H9 (cell line): ENCODE measurements at regions not wholly inside any gene's neighbourhood (a gene's known extent, or its start where the extent isn't known, plus 50 kb on each side); places are given as distances from the start of the nearest gene placed in this dataset.

ENCODE experiments used
- DNase-seq: peaks from one replicate; pipeline ENCODE4 v3.0.0-alpha.2; 2017
- H2AFZ ChIP-seq: one replicate; pipeline ENCODE4 v1.6.1; 2013; ENCODE audit warnings: mild to moderate bottlenecking, low read length, control low read depth, moderate library complexity
- H2AK5ac ChIP-seq: 2 replicates; pipeline ENCODE4 v1.6.1; 2013; ENCODE audit warnings: low read length, control low read depth, mixed read lengths; ENCODE audit not compliant: insufficient read length
- H2BK120ac ChIP-seq: one replicate; pipeline ENCODE4 v1.6.1; 2013; ENCODE audit warnings: low read depth, mild to moderate bottlenecking, low read length, control low read depth, inconsistent platforms; ENCODE audit not compliant: poor library complexity, severe bottlenecking
- H2BK12ac ChIP-seq: 2 replicates; pipeline ENCODE4 v1.6.1; 2013; ENCODE audit warnings: low read length, control low read depth, mixed read lengths, low read depth; ENCODE audit not compliant: insufficient read length
- H2BK15ac ChIP-seq: 2 replicates; pipeline ENCODE4 v1.6.1; 2013; ENCODE audit warnings: low read depth, low read length, control low read depth
- H2BK20ac ChIP-seq: one replicate; pipeline ENCODE4 v1.6.1; 2013; ENCODE audit warnings: low read depth, mild to moderate bottlenecking, low read length, control low read depth, inconsistent platforms; ENCODE audit not compliant: poor library complexity, severe bottlenecking
- H2BK5ac ChIP-seq: 2 replicates; pipeline ENCODE4 v1.6.1; 2013; ENCODE audit warnings: low read length, control low read depth, mixed read lengths; ENCODE audit not compliant: insufficient read length
- H3K14ac ChIP-seq: 2 replicates; pipeline ENCODE4 v1.6.1; 2013; ENCODE audit warnings: low read length, control low read depth; ENCODE audit not compliant: insufficient read depth
- H3K18ac ChIP-seq: 2 replicates; pipeline ENCODE4 v1.6.1; 2013; ENCODE audit warnings: low read depth, mild to moderate bottlenecking, mixed read lengths, low read length, control low read depth; ENCODE audit not compliant: insufficient read length
- H3K23ac ChIP-seq: 2 replicates; pipeline ENCODE4 v1.6.1; 2013; ENCODE audit warnings: low read length, control low read depth, mixed read lengths, low read depth; ENCODE audit not compliant: insufficient read length
- H3K23me2 ChIP-seq: 2 replicates; pipeline ENCODE4 v1.6.1; 2013; ENCODE audit warnings: low read depth, mild to moderate bottlenecking, mixed read lengths, low read length, control low read depth; ENCODE audit not compliant: insufficient read length, poor library complexity, severe bottlenecking
- H3K27ac ChIP-seq: 2 replicates; pipeline ENCODE4 v1.5.1; 2013; ENCODE audit warnings: low read length, control low read depth, mixed read lengths, low read depth; ENCODE audit not compliant: insufficient read length
- H3K27me3 ChIP-seq: 2 replicates; pipeline ENCODE4 v1.6.1; 2013; ENCODE audit warnings: low read length, control low read depth, inconsistent platforms; ENCODE audit not compliant: insufficient read depth
- H3K4ac ChIP-seq: 2 replicates; pipeline ENCODE4 v1.6.1; 2013; ENCODE audit warnings: low read depth, mild to moderate bottlenecking, control low read depth, inconsistent platforms, low read length, moderate library complexity
- H3K4me1 ChIP-seq: 2 replicates; pipeline ENCODE4 v1.6.1; 2013; ENCODE audit warnings: low read length, control low read depth, inconsistent platforms; ENCODE audit not compliant: insufficient read depth
- H3K4me2 ChIP-seq: 2 replicates; pipeline ENCODE4 v1.6.1; 2013; ENCODE audit warnings: low read length, control low read depth, mixed read lengths; ENCODE audit not compliant: insufficient read length, insufficient read depth
- H3K56ac ChIP-seq: 2 replicates; pipeline ENCODE4 v1.6.1; 2013; ENCODE audit warnings: low read depth, mild to moderate bottlenecking, mixed read lengths, low read length, control low read depth; ENCODE audit not compliant: insufficient read length
- H3K79me1 ChIP-seq: 2 replicates; pipeline ENCODE4 v1.6.1; 2013; ENCODE audit warnings: low read depth, mild to moderate bottlenecking, moderate library complexity, low read length, control low read depth, inconsistent platforms; ENCODE audit not compliant: insufficient read depth, poor library complexity, severe bottlenecking
- H3K79me2 ChIP-seq: 2 replicates; pipeline ENCODE4 v1.6.1; 2013; ENCODE audit warnings: low read length, control low read depth, inconsistent platforms; ENCODE audit not compliant: insufficient read depth
- H3K9ac ChIP-seq: 2 replicates; pipeline ENCODE4 v1.6.1; 2013; ENCODE audit warnings: low read length, control low read depth, mixed read lengths; ENCODE audit not compliant: insufficient read length; ENCODE audit errors: extremely low read depth
- H3K9me3 ChIP-seq: one replicate; pipeline ENCODE4 v1.6.1; 2013; ENCODE audit warnings: low read depth, low read length, inconsistent platforms; ENCODE audit not compliant: control insufficient read depth
- H3T11ph ChIP-seq: one replicate; pipeline ENCODE4 v1.6.1; 2013; ENCODE audit warnings: mild to moderate bottlenecking, low read length, control low read depth, inconsistent platforms
- H4K20me1 ChIP-seq: one replicate; pipeline ENCODE4 v1.6.1; 2013; ENCODE audit not compliant: control insufficient read depth, insufficient read length, insufficient read depth
- H4K5ac ChIP-seq: 2 replicates; pipeline ENCODE4 v1.6.1; 2013; ENCODE audit warnings: low read depth, mild to moderate bottlenecking, mixed read lengths, low read length, control low read depth; ENCODE audit not compliant: insufficient read length
- H4K8ac ChIP-seq: replicated peaks from 2 replicates; pipeline ENCODE4 v1.6.1; 2013; ENCODE audit warnings: low read length, control low read depth, mixed read lengths, low read depth; ENCODE audit not compliant: insufficient read length
- H4K91ac ChIP-seq: 2 replicates; pipeline ENCODE4 v1.6.1; 2013; ENCODE audit warnings: low read depth, mild to moderate bottlenecking, moderate library complexity, mixed read lengths, low read length, control low read depth; ENCODE audit not compliant: insufficient read length
- H3K27ac Mint-ChIP-seq, 3 experiments: 2 replicates in 2 of 3; 3 replicates in 1 of 3; pipeline ENCODE4 v1.8.0; 2020 to 2021; ENCODE audit warnings: mixed read lengths in 3 of 3, mild to moderate bottlenecking in 1 of 3, moderate library complexity in 1 of 3
- H3K27me3 Mint-ChIP-seq: 2 replicates; pipeline ENCODE4 v1.8.0; 2021; ENCODE audit warnings: low read depth, mild to moderate bottlenecking, moderate library complexity, mixed read lengths
- H3K36me3 Mint-ChIP-seq, 3 experiments: 2 replicates in 2 of 3; 3 replicates in 1 of 3; pipeline ENCODE4 v1.8.0; 2020 to 2021; ENCODE audit warnings: low read depth in 3 of 3, mixed read lengths in 3 of 3; ENCODE audit not compliant: insufficient read depth in 1 of 3
- H3K4me1 Mint-ChIP-seq, 2 experiments: 2 replicates each; pipeline ENCODE4 v1.8.0; 2020; ENCODE audit warnings: mixed read lengths in 2 of 2
- H3K4me3 Mint-ChIP-seq, 2 experiments: 2 replicates in 1 of 2; 3 replicates in 1 of 2; pipeline ENCODE4 v1.8.0; 2020 to 2021; ENCODE audit warnings: mild to moderate bottlenecking in 2 of 2, mixed read lengths in 2 of 2, moderate library complexity in 1 of 2
- H3K9me3 Mint-ChIP-seq, 2 experiments: 2 replicates in 1 of 2; 3 replicates in 1 of 2; pipeline ENCODE4 v1.8.0; 2020; ENCODE audit warnings: mild to moderate bottlenecking in 2 of 2, mixed read lengths in 2 of 2, moderate library complexity in 1 of 2
- CTCF ChIP-seq: fragments of 200-600 bp; sonication (generic); conservative IDR thresholded peaks from 3 replicates; pipeline ENCODE4 v1.8.0; 2021; ENCODE audit warnings: antibody characterized with exemption, mild to moderate bottlenecking
- WGBS: extraction: QIAGEN DNeasy Blood & Tissue Kit; methylation state at CpG from one replicate; pipeline ENCODE4 v1.1.7; 2013; ENCODE audit warnings: missing lambda C conversion rate, low lambda C conversion rate, mixed read lengths; ENCODE audit not compliant: insufficient read length; ENCODE audit errors: extremely low coverage; 5-methylcytosine and 5-hydroxymethylcytosine counted together

- Histone ChIP-seq H3K4ac (no peak overlapping the region), H3K4me1 (no peaks in the 10 kb centered on the region; the same call in 1 of the 2 replicates), H4K91ac (no peak overlapping the region), H4K8ac (no peak overlapping the region), H3K4me2 (no peak overlapping the region), H3K9me3 (no peaks in the 10 kb centered on the region), H2BK5ac (no peak overlapping the region), H4K5ac (no peak overlapping the region), H4K20me1 (no peaks in the 10 kb centered on the region), H2BK120ac (no peak overlapping the region), H3K18ac (no peak overlapping the region), H3K23me2 (no peaks in the 10 kb centered on the region), H3K14ac (no peak overlapping the region), H2AFZ (no peak overlapping the region), H3K27ac (no peak overlapping the region), H2BK12ac (no peak overlapping the region), H3K79me1 (no peaks in the 10 kb centered on the region), H3T11ph (no peak overlapping the region), H2BK15ac (no peak overlapping the region), H3K56ac (no peak overlapping the region), H3K79me2 (no peaks in the 10 kb centered on the region; the same call in 1 of the 2 replicates), H3K27me3 (no peaks in the 10 kb centered on the region), H2AK5ac (no peak overlapping the region), H3K9ac (no peak overlapping the region), H3K23ac (no peak overlapping the region), H2BK20ac (no peak overlapping the region)
- Mint-ChIP-seq H3K36me3 (no peaks in the 10 kb centered on the region), H3K27me3 (peaks cover 35% of the 10 kb centered on the region), H3K4me3 (no peak overlapping the region), H3K4me1 (peaks cover 19% of the 10 kb centered on the region in 2 experiments), H3K27ac (no peak overlapping the region), H3K9me3 (no peaks in the 10 kb centered on the region; a peak in 1 of 5 replicates)
- DNase-seq = peak; percentile 34
- WGBS = no CpG with 5 or more reads among the region's 5 CpGs
- TF ChIP-seq CTCF = no peak
Measured at GRCh38 chr22:34102633-34103032, 182.4 kb upstream of the LARGE1 start.
